ENCODE measurements at regions not wholly inside any gene's neighbourhood (a gene's known extent, or its start where the extent isn't known, plus 50 kb on each side); places are given as distances from the start of the nearest gene placed in this dataset.

DNA sequence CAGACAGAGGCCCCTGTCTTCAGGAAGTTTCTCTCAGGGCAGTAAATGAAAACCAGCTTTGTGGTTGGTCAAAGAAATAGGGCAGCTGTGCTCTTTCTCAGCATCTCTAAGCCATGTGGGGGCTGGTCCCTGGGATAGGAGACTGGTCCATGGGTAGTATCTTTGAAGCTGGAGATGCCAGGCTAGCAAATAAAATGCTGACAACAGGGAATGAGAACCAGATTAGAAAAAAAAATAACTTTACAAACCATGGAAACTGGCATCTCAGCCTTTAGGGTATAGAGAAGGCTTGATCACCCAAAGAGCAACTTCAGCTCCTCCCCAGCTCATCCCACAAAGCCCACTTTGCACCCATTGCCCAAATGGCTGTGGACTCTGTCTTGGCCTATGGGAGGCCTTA, 138.1 kb downstream of the TTC32 start:
- Mint-ChIP-seq H3K9me3 (no peaks in the 10 kb centered on the region), H3K4me1 (peaks cover 3 to 6% of the 10 kb centered on the region in 2 experiments), H3K36me3 (ENCODE audit: insufficient read depth in 1 of 3, low read depth in 3 of 3) (no peaks in the 10 kb centered on the region), H3K4me3 (no peak overlapping the region), H3K27me3 (ENCODE audit: low read depth) (no peaks in the 10 kb centered on the region; the same call in 1 of the 2 replicates), H3K27ac (no peak overlapping the region)
- Histone ChIP-seq H3K4ac (ENCODE audit: low read depth, low read length) (no peak overlapping the region), H4K8ac (replicated peaks; ENCODE audit: insufficient read length, low read depth, low read length) (no peak overlapping the region), H3K9ac (ENCODE audit: extremely low read depth, insufficient read length, low read length) (no peak overlapping the region), H3K9me3 (ENCODE audit: control insufficient read depth, low read depth, low read length) (no peaks in the 10 kb centered on the region), H4K20me1 (ENCODE audit: control insufficient read depth, insufficient read depth, insufficient read length) (no peaks in the 10 kb centered on the region), H2BK5ac (ENCODE audit: insufficient read length, low read length) (no peak overlapping the region), H2BK15ac (ENCODE audit: low read depth, low read length) (no peak overlapping the region), H3K4me2 (ENCODE audit: insufficient read depth, insufficient read length, low read length) (no peak overlapping the region), H4K91ac (ENCODE audit: insufficient read length, low read depth, low read length) (no peak overlapping the region), H2BK120ac (ENCODE audit: low read depth, low read length, poor library complexity, severe bottlenecking) (no peak overlapping the region), H3K4me1 (ENCODE audit: insufficient read depth, low read length) (no peaks in the 10 kb centered on the region), H2AK5ac (ENCODE audit: insufficient read length, low read length) (no peak overlapping the region), H3K27ac (ENCODE audit: insufficient read length, low read depth, low read length) (no peak overlapping the region), H3K27me3 (ENCODE audit: insufficient read depth, low read length) (no peaks in the 10 kb centered on the region), H2AFZ (ENCODE audit: low read length) (no peak overlapping the region), H3K79me1 (ENCODE audit: insufficient read depth, low read depth, low read length, poor library complexity, severe bottlenecking) (no peaks in the 10 kb centered on the region), H3K23me2 (ENCODE audit: insufficient read length, low read depth, low read length, poor library complexity, severe bottlenecking) (no peaks in the 10 kb centered on the region), H3T11ph (ENCODE audit: low read length) (no peak overlapping the region), H2BK12ac (ENCODE audit: insufficient read length, low read depth, low read length) (no peak overlapping the region), H3K14ac (ENCODE audit: insufficient read depth, low read length) (no peak overlapping the region), H3K23ac (ENCODE audit: insufficient read length, low read depth, low read length) (no peak overlapping the region), H3K79me2 (ENCODE audit: insufficient read depth, low read length) (no peaks in the 10 kb centered on the region), H3K18ac (ENCODE audit: insufficient read length, low read depth, low read length) (no peak overlapping the region), H2BK20ac (ENCODE audit: low read depth, low read length, poor library complexity, severe bottlenecking) (no peak overlapping the region), H3K56ac (ENCODE audit: insufficient read length, low read depth, low read length) (no peak overlapping the region), H4K5ac (ENCODE audit: insufficient read length, low read depth, low read length) (no peak overlapping the region)
- no peak for DNase-seq
- TF ChIP-seq, protein P1, sequence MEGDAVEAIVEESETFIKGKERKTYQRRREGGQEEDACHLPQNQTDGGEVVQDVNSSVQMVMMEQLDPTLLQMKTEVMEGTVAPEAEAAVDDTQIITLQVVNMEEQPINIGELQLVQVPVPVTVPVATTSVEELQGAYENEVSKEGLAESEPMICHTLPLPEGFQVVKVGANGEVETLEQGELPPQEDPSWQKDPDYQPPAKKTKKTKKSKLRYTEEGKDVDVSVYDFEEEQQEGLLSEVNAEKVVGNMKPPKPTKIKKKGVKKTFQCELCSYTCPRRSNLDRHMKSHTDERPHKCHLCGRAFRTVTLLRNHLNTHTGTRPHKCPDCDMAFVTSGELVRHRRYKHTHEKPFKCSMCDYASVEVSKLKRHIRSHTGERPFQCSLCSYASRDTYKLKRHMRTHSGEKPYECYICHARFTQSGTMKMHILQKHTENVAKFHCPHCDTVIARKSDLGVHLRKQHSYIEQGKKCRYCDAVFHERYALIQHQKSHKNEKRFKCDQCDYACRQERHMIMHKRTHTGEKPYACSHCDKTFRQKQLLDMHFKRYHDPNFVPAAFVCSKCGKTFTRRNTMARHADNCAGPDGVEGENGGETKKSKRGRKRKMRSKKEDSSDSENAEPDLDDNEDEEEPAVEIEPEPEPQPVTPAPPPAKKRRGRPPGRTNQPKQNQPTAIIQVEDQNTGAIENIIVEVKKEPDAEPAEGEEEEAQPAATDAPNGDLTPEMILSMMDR (conservative IDR thresholded peaks at IDR 0.05): no peak

All from H9 (cell line).